Left kidney (tissue), 1 donor: ENCODE measurements at regions not wholly inside any gene's neighbourhood (a gene's known extent, or its start where the extent isn't known, plus 50 kb on each side); places are given as distances from the start of the nearest gene placed in this dataset.

ENCODE experiments used
- DNase-seq: peaks from one replicate; pipeline ENCODE4 v3.0.0-alpha.2; 2013

- DNase-seq = no peak
These were observed 74.9 kb upstream of the FOXP4 start for GRCh38 chr6:41471064-41471895.

- DNase-seq = no peak
These were observed 71.8 kb upstream of the FOXP4 start for GRCh38 chr6:41474213-41474933.

DNA sequence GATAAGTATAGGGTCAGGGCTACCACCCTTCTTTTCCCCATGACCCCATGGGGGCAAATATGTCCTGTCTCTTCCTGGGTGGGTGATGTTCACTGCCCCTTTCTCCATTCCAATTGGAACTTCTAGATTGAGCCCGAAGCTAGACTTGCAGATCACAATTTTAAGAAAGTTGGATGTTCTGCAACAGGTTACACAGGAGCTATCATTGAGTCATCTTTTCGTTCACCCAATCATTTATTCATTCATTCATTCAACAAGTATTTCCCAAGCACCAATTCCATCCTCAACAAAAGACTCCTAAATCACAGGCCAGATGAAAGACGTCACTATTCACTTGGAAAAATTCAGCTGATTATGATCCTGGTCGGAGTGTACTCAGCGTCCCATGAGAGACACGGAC, 71.0 kb upstream of the FOXP4 start:
- no peak for DNase-seq

GRCh38 chr6:41475737-41476357, 70.3 kb upstream of the FOXP4 start:
- no peak for DNase-seq

- no peak for DNase-seq
These were observed 69.8 kb upstream of the FOXP4 start for GRCh38 chr6:41476401-41476800.

GRCh38 chr6:41477572-41477971, 68.6 kb upstream of the FOXP4 start:
- DNase-seq = no peak

DNA sequence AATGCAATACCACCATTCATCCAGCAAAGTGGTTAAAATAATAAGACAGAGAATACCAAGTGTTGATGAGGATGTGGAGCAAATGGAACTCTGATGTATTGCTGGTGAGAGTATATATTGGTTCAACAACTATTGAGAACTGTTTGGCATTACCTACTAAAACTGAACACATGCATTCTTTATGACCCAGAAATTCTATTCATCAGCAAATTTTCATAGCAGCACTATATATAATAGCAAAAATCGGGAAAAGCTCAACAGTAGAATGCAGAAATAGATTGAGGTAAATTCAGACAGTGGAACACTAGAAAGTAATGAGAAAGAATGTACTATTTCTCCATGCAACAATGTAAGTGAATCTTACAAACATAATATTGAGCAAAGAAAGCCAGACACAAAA, 62.2 kb upstream of the FOXP4 start:
- no peak for DNase-seq

DNA sequence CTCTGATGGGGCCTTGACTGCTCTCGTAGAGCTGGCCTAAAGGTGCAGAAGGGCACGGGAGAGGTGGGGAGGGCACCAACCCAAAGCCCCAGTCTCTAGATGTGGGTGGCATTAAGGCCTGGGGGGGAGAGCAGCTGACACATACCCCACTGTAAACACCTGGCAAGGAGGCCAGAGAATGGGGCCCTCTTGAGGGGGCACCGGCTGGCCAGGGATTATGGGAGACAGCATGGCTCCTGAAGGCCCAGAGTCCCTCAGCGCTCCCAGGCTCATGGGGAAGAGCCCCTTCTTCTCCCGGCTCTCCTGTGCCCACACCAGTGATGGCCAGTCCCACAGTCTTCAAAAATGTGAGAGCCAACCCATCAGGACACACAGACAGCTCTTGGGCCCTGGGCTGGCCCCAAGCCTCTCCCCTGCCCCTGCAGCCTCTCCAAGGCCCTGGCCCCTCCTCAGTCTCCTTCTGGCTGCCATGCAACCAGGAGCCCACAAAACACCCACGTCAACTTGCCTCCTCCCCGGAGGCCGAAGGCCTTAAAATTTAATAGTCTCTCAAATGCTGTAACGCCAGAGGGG, 58.2 kb upstream of the FOXP4 start:
- no peak for DNase-seq

- DNase-seq = no peak
These were observed 57.6 kb upstream of the FOXP4 start for GRCh38 chr6:41488433-41489119.

DNA sequence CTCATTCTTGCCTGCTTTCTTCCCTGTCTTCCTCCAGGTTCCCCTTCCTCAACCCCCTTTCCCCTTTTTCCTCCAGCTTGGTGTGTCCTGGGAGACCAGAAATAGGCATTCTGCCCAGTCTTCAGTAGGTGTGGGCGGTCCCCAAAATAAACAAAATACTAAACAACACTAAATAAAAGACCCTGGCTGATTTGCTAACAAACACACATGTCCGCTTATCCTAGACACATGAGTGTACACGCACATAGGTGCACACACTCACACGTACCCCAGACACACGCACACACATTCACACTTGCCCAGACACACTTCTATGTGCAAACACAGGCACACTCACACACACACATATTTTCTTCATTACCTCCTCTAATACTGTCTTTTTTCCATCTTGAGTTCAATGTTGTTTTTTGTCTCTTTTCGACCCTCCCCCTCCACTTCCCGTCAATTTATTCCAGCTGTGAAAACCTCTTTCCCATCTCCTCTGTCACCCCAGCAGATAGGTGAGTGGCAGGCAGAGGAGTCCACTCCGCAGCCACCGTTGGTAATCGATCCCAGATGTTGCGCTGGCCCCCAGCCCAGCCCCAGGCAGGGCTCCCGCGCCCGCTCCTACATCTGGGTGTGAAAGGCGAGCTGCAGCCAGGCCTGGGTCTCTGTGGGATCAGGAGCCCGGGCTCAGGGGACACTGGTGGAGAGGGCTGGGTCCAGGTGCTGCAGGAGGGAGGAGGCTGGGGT, 56.9 kb upstream of the FOXP4 start:
- DNase-seq = no peak

DNA sequence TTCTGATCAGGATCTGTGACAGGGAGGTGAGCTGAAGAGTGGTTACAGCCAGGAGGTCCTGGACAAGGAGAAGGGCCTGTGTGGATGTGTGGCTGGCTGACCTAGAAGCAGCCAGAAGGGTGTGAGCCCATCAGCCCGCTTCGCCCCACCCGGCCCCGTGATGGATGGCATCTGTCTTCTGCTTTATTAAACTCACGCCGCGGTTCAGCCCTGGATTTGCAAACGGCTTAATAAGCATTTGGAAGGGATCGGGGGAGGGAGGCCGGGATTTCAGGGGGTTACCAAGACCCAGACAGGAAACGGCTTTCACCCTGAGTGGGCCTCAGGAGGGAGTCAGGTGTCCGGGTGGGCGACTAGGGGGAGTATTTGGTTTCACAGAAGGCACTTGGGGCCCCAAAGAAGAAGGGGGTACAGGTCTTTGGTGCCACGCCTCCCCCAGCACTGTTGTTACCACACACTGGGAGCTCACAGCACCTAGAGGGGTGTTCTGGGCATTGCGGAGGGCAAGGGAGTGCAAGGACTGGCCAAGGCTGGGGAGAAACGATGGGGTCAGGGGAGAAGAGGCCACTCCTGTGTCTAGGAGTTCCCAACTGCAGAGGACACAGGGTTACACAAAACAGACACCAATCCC, 53.8 kb upstream of the FOXP4 start:
- no peak for DNase-seq

DNA sequence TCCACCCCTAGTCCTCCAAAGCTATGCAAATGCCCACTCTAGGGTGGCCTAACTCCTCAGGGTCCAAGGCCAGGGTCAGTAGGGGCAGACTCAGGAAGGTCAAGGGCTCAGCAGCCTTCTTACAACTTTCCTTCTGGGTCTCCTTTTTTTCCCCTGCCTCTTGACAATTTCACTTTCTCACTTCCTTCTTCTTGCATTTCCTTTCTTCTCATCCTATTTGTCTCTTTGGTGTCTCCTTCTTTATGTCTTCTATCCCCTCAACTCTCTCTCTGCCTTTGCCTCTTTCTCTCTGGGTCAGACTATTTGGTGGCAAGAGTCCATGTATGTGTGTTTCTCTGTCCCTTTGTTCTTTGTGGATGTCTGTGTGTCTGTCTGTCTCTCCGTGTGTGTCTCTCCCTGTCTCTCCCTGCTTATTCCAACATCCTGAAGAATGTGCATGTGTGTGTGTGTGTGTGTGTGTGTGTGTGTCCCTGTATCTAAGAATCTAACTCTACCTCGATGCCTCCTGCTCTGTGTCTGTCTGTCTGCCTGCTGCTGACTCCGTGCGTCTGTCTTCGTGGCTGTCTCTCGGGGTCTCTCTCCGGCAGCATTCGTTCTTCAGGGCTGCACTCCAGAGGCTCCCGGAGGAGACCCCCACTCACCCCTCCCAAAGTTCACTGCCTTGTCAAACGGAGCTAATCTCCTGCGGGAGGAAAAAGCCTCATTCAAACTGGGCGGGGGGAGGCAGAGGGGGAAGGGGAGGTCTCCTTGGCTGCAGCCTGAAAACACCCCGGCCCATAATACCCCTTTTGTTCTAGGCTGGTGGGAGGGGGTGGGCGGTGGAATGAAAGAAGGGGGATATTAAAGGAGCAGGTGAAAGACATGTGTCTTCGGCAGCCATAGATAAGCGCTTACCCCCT, 51.7 kb upstream of the FOXP4 start:
- DNase-seq = no peak
